GM19043 (cell line): ENCODE measurements at regions not wholly inside any gene's neighbourhood (a gene's known extent, or its start where the extent isn't known, plus 50 kb on each side); places are given as distances from the start of the nearest gene placed in this dataset.

Source experiments
- ATAC-seq: cut with Tn5 transposase; IDR thresholded peaks from one replicate; pipeline ENCODE4 v1.9.1; 2021; ENCODE audit warnings: low read depth; ENCODE audit not compliant: unreplicated experiment

- ATAC-seq = no peak
These were observed 797.9 kb downstream of the TLE4 start for GRCh38 chr9:80369641-80370040.

- ATAC-seq = no peak
These were observed 794.9 kb downstream of the TLE4 start for GRCh38 chr9:80366626-80367025.

GRCh38 chr9:80359941-80360881 is 788.4 kb downstream of the TLE4 start:
- no peak for ATAC-seq

GRCh38 chr9:80359291-80359690 is 787.5 kb downstream of the TLE4 start:
- no peak for ATAC-seq

GRCh38 chr9:80352967-80353366 is 781.2 kb downstream of the TLE4 start:
- ATAC-seq = no peak

- ATAC-seq = no peak
These were observed 779.8 kb downstream of the TLE4 start for GRCh38 chr9:80351612-80352011.

GRCh38 chr9:80326105-80326504 is 754.3 kb downstream of the TLE4 start:
- no peak for ATAC-seq

- no peak for ATAC-seq
These were observed 749.2 kb downstream of the TLE4 start for GRCh38 chr9:80320916-80321315.

- no peak for ATAC-seq
These were observed 748.7 kb downstream of the TLE4 start for GRCh38 chr9:80320480-80320879.

- ATAC-seq = no peak
These were observed 733.4 kb downstream of the TLE4 start for GRCh38 chr9:80305136-80305535.

- no peak for ATAC-seq
These were observed 723.2 kb downstream of the TLE4 start for GRCh38 chr9:80294955-80295354.

- no peak for ATAC-seq
These were observed 722.6 kb downstream of the TLE4 start for GRCh38 chr9:80294318-80294717.

- ATAC-seq = no peak
These were observed 720.5 kb downstream of the TLE4 start for GRCh38 chr9:80292231-80292630.

- no peak for ATAC-seq
These were observed 713.6 kb downstream of the TLE4 start for GRCh38 chr9:80285326-80285725.

- no peak for ATAC-seq
These were observed 711.0 kb downstream of the TLE4 start for GRCh38 chr9:80282766-80283165.

- no peak for ATAC-seq
These were observed 687.3 kb downstream of the TLE4 start for GRCh38 chr9:80259079-80259478.

GRCh38 chr9:80251778-80252177 is 680.0 kb downstream of the TLE4 start:
- no peak for ATAC-seq

GRCh38 chr9:80242022-80242421 is 670.3 kb downstream of the TLE4 start:
- ATAC-seq = no peak

GRCh38 chr9:80235752-80236151 is 664.0 kb downstream of the TLE4 start:
- no peak for ATAC-seq

- no peak for ATAC-seq
These were observed 662.1 kb downstream of the TLE4 start for GRCh38 chr9:80233906-80234305.

- no peak for ATAC-seq
These were observed 661.5 kb downstream of the TLE4 start for GRCh38 chr9:80233102-80233843.
